ENCODE measurements at regions not wholly inside any gene's neighbourhood (a gene's known extent, or its start where the extent isn't known, plus 50 kb on each side); places are given as distances from the start of the nearest gene placed in this dataset.

- in situ Hi-C loops (cut with HindIII; ENCODE audit: low pct_unique_long_range_greater_than_20kb, low sequenced_read_pairs) (no loop called here), intact Hi-C loops (cut with micrococcal nuclease; ENCODE audit: unreplicated experiment) (no loop called here)
- peaks cover 12% of the 10 kb centered on the region; the same call in 1 of the 2 replicates for H3K27me3 ChIP-seq (ENCODE audit: control insufficient read depth, insufficient read depth, low read length)
- no TSS peak for BruUV-seq (replicated peaks)
- TF ChIP-seq SIN3A (IDR thresholded peaks at IDR 0.05; ENCODE audit: borderline replicate concordance, insufficient read depth, low read depth, low read length): no peak
- TF ChIP-seq POLR2AphosphoS5 (IDR thresholded peaks at IDR 0.05; ENCODE audit: low read depth, low read length): no peak
- TF ChIP-seq, protein P1, sequence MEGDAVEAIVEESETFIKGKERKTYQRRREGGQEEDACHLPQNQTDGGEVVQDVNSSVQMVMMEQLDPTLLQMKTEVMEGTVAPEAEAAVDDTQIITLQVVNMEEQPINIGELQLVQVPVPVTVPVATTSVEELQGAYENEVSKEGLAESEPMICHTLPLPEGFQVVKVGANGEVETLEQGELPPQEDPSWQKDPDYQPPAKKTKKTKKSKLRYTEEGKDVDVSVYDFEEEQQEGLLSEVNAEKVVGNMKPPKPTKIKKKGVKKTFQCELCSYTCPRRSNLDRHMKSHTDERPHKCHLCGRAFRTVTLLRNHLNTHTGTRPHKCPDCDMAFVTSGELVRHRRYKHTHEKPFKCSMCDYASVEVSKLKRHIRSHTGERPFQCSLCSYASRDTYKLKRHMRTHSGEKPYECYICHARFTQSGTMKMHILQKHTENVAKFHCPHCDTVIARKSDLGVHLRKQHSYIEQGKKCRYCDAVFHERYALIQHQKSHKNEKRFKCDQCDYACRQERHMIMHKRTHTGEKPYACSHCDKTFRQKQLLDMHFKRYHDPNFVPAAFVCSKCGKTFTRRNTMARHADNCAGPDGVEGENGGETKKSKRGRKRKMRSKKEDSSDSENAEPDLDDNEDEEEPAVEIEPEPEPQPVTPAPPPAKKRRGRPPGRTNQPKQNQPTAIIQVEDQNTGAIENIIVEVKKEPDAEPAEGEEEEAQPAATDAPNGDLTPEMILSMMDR (IDR thresholded peaks at IDR 0.05): no peak
- no peak for TF ChIP-seq TCF7L2 (IDR thresholded peaks at IDR 0.05; ENCODE audit: low read depth, low read length)
- TF ChIP-seq REST (IDR thresholded peaks at IDR 0.05; ENCODE audit: insufficient read depth in 1 of 2, low read depth in 2 of 2, low read length in 1 of 2): no peak
- no peaks in the 10 kb centered on the region for H3K36me3 ChIP-seq (ENCODE audit: control insufficient read depth, insufficient read depth, low read length)
- CTCF ChIA-PET: no interaction called here
- H3K27ac ChIP-seq (ENCODE audit: low read length): no peak overlapping the region
- POLR2A ChIA-PET: no interaction called here
- H3K4me3 ChIP-seq (ENCODE audit: low read depth in 2 of 2, low read length in 2 of 2): no peak overlapping the region
- H3K4me1 ChIP-seq (ENCODE audit: control insufficient read depth, insufficient read depth, low read length): no peaks in the 10 kb centered on the region
- ATAC-seq: no peak
- no peak for DNase-seq (ENCODE audit: low read depth, low spot score)
- H3K9me3 ChIP-seq (ENCODE audit: control insufficient read depth, insufficient read depth, low read depth, low read length): no peaks in the 10 kb centered on the region
Observed at GRCh38 chr11:116409238-116409637, 363.5 kb downstream of the BUD13 start.

DNA sequence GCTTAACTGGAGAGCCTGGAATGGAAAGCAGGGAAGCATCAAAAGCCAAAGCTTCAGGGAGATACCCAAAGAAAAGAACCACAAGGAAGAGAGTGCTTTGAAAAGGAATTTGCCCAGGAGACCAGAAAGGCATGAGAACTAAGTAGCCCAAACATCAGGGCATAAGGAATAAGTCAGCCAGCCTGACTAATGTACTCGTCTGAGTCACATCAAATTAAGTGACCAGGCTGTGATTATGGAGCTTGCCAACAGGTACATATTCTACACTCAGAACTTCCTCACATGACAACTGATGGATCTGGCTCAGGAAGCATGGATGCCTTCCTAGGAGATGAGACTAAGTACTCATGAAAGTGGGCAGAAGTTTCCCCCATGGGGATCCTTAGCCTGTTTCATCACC lies 366.7 kb downstream of the BUD13 start:
- in situ Hi-C loops (cut with HindIII; ENCODE audit: low pct_unique_long_range_greater_than_20kb, low sequenced_read_pairs): no loop called here

More for the DNA sequence above, 366.7 kb downstream of the BUD13 start:
- no peak overlapping the region for H3K4me3 ChIP-seq (ENCODE audit: low read depth in 2 of 2, low read length in 2 of 2)
- no peaks in the 10 kb centered on the region for H3K9me3 ChIP-seq (ENCODE audit: control insufficient read depth, insufficient read depth, low read depth, low read length)
- POLR2A ChIA-PET: no interaction called here
- intact Hi-C loops (cut with micrococcal nuclease; ENCODE audit: unreplicated experiment): no loop called here
- ATAC-seq (peak; percentile 34; the same call in 1 of the 2 replicates), DNase-seq (ENCODE audit: low read depth, low spot score) (no peak)
- CTCF ChIA-PET: no interaction called here
- no peaks in the 10 kb centered on the region for H3K36me3 ChIP-seq (ENCODE audit: control insufficient read depth, insufficient read depth, low read length)
- BruUV-seq (replicated peaks): no TSS peak
- H3K27ac ChIP-seq (ENCODE audit: low read length): no peak overlapping the region
- TF ChIP-seq TCF7L2 (IDR thresholded peaks at IDR 0.05; ENCODE audit: low read depth, low read length): no peak
- TF ChIP-seq, protein P1 (IDR thresholded peaks at IDR 0.05): no peak
- TF ChIP-seq POLR2AphosphoS5 (IDR thresholded peaks at IDR 0.05; ENCODE audit: low read depth, low read length): no peak
- TF ChIP-seq SIN3A (IDR thresholded peaks at IDR 0.05; ENCODE audit: borderline replicate concordance, insufficient read depth, low read depth, low read length): no peak
- no peak for TF ChIP-seq REST (IDR thresholded peaks at IDR 0.05; ENCODE audit: insufficient read depth in 1 of 2, low read depth in 2 of 2, low read length in 1 of 2)
- peaks cover 11% of the 10 kb centered on the region for H3K27me3 ChIP-seq (ENCODE audit: control insufficient read depth, insufficient read depth, low read length)
- H3K4me1 ChIP-seq (ENCODE audit: control insufficient read depth, insufficient read depth, low read length): no peaks in the 10 kb centered on the region
